Duodenal mucosa (tissue), 2 donors: ENCODE measurements at regions not wholly inside any gene's neighbourhood (a gene's known extent, or its start where the extent isn't known, plus 50 kb on each side); places are given as distances from the start of the nearest gene placed in this dataset.

Experiments used
- H3K27ac ChIP-seq: one replicate; pipeline ENCODE4 v1.7.0; 2013; ENCODE audit warnings: low read depth, low read length
- H3K27me3 ChIP-seq, 2 donors: one replicate each; pipeline ENCODE4 v1.7.0; 2013; ENCODE audit warnings: low read length in 2 of 2, control low read depth in 1 of 2; ENCODE audit not compliant: insufficient read depth in 2 of 2, control insufficient read depth in 1 of 2
- H3K36me3 ChIP-seq, 2 donors: one replicate each; pipeline ENCODE4 v1.7.0; 2013; ENCODE audit warnings: low read length in 2 of 2, control low read depth in 1 of 2; ENCODE audit not compliant: insufficient read depth in 2 of 2, control insufficient read depth in 1 of 2
- H3K4me1 ChIP-seq, 2 donors: one replicate each; pipeline ENCODE4 v1.7.0; 2013; ENCODE audit warnings: low read length in 2 of 2, control low read depth in 1 of 2; ENCODE audit not compliant: insufficient read depth in 2 of 2, control insufficient read depth in 1 of 2
- H3K4me3 ChIP-seq, 2 donors: one replicate each; pipeline ENCODE4 v1.7.0; 2013; ENCODE audit warnings: low read length in 2 of 2, low read depth in 1 of 2
- H3K9ac ChIP-seq, 2 donors: one replicate each; pipeline ENCODE4 v1.7.0; 2013; ENCODE audit warnings: low read length in 2 of 2, low read depth in 1 of 2
- H3K9me3 ChIP-seq, 2 donors: one replicate each; pipeline ENCODE4 v1.7.0; 2013; ENCODE audit warnings: low read length in 2 of 2, control low read depth in 1 of 2; ENCODE audit not compliant: control insufficient read depth in 1 of 2

GRCh38 chrX:5829469-5829868 lies 399.2 kb downstream of the NLGN4X start:
- no peaks in the 10 kb centered on the region for H3K36me3 ChIP-seq
- no peak overlapping the region for H3K4me3 ChIP-seq

GRCh38 chrX:5829060-5829459 lies 399.6 kb downstream of the NLGN4X start:
- Histone ChIP-seq H3K36me3 (no peaks in the 10 kb centered on the region), H3K9me3 (no peaks in the 10 kb centered on the region), H3K27ac (no peak overlapping the region), H3K9ac (no peak overlapping the region), H3K27me3 (no peaks in the 10 kb centered on the region), H3K4me1 (no peaks in the 10 kb centered on the region), H3K4me3 (no peak overlapping the region)

More at GRCh38 chrX:5829469-5829868, 399.2 kb downstream of the NLGN4X start:
- Histone ChIP-seq H3K27ac (no peak overlapping the region), H3K4me1 (no peaks in the 10 kb centered on the region), H3K9me3 (no peaks in the 10 kb centered on the region), H3K27me3 (no peaks in the 10 kb centered on the region), H3K9ac (no peak overlapping the region)

GRCh38 chrX:5823903-5824302 lies 404.8 kb downstream of the NLGN4X start:
- Histone ChIP-seq H3K9ac (no peak overlapping the region), H3K36me3 (no peaks in the 10 kb centered on the region), H3K27ac (no peak overlapping the region), H3K9me3 (no peaks in the 10 kb centered on the region), H3K27me3 (no peaks in the 10 kb centered on the region), H3K4me3 (no peak overlapping the region), H3K4me1 (no peaks in the 10 kb centered on the region)

GRCh38 chrX:5810636-5811035 lies 418.0 kb downstream of the NLGN4X start:
- Histone ChIP-seq H3K27ac (no peak overlapping the region), H3K9me3 (no peaks in the 10 kb centered on the region), H3K27me3 (no peaks in the 10 kb centered on the region), H3K4me1 (no peaks in the 10 kb centered on the region), H3K36me3 (no peaks in the 10 kb centered on the region), H3K9ac (no peak overlapping the region), H3K4me3 (no peak overlapping the region)

GRCh38 chrX:5807181-5807580 lies 421.5 kb downstream of the NLGN4X start:
- Histone ChIP-seq H3K36me3 (no peaks in the 10 kb centered on the region), H3K4me1 (no peaks in the 10 kb centered on the region), H3K9me3 (no peaks in the 10 kb centered on the region), H3K4me3 (no peak overlapping the region), H3K9ac (no peak overlapping the region), H3K27me3 (no peaks in the 10 kb centered on the region), H3K27ac (no peak overlapping the region)

- no peak overlapping the region for H3K4me3 ChIP-seq
- no peak overlapping the region for H3K9ac ChIP-seq
- no peaks in the 10 kb centered on the region for H3K9me3 ChIP-seq
- no peaks in the 10 kb centered on the region for H3K27me3 ChIP-seq
- no peaks in the 10 kb centered on the region for H3K4me1 ChIP-seq
- no peaks in the 10 kb centered on the region for H3K36me3 ChIP-seq
- no peak overlapping the region for H3K27ac ChIP-seq
Observed at GRCh38 chrX:5802391-5802790, 426.3 kb downstream of the NLGN4X start.

GRCh38 chrX:5791721-5792120 lies 436.9 kb downstream of the NLGN4X start:
- Histone ChIP-seq H3K9ac (no peak overlapping the region), H3K4me1 (no peaks in the 10 kb centered on the region), H3K27me3 (no peaks in the 10 kb centered on the region), H3K36me3 (no peaks in the 10 kb centered on the region), H3K4me3 (no peak overlapping the region), H3K27ac (no peak overlapping the region), H3K9me3 (no peaks in the 10 kb centered on the region)

- Histone ChIP-seq H3K9me3 (no peaks in the 10 kb centered on the region), H3K4me1 (no peaks in the 10 kb centered on the region), H3K27me3 (no peaks in the 10 kb centered on the region), H3K9ac (no peak overlapping the region), H3K27ac (no peak overlapping the region), H3K4me3 (no peak overlapping the region), H3K36me3 (no peaks in the 10 kb centered on the region)
Observed at GRCh38 chrX:5788910-5789309, 439.8 kb downstream of the NLGN4X start.

GRCh38 chrX:5780821-5781220 lies 447.8 kb downstream of the NLGN4X start:
- Histone ChIP-seq H3K27me3 (no peaks in the 10 kb centered on the region), H3K4me3 (no peak overlapping the region), H3K9me3 (no peaks in the 10 kb centered on the region), H3K36me3 (no peaks in the 10 kb centered on the region), H3K4me1 (no peaks in the 10 kb centered on the region), H3K9ac (no peak overlapping the region), H3K27ac (no peak overlapping the region)

GRCh38 chrX:5775846-5776430 lies 452.7 kb downstream of the NLGN4X start:
- no peak overlapping the region for H3K9ac ChIP-seq
- no peaks in the 10 kb centered on the region for H3K36me3 ChIP-seq
- H3K27ac ChIP-seq = no peak overlapping the region
- H3K9me3 ChIP-seq = no peaks in the 10 kb centered on the region
- no peaks in the 10 kb centered on the region for H3K4me1 ChIP-seq
- no peaks in the 10 kb centered on the region for H3K27me3 ChIP-seq
- no peak overlapping the region for H3K4me3 ChIP-seq

- Histone ChIP-seq H3K27ac (no peak overlapping the region), H3K9me3 (no peaks in the 10 kb centered on the region), H3K27me3 (no peaks in the 10 kb centered on the region), H3K4me1 (no peaks in the 10 kb centered on the region), H3K4me3 (no peak overlapping the region), H3K9ac (no peak overlapping the region), H3K36me3 (no peaks in the 10 kb centered on the region)
Observed at GRCh38 chrX:5774446-5774845, 454.2 kb downstream of the NLGN4X start.
